WTC11 (cell line): ENCODE measurements at regions not wholly inside any gene's neighbourhood (a gene's known extent, or its start where the extent isn't known, plus 50 kb on each side); places are given as distances from the start of the nearest gene placed in this dataset.

Experiments used
- AFF4 ChIP-seq: sonication (generic); formaldehyde crosslinking; IDR thresholded peaks from 2 replicates; pipeline ENCODE4 v1.8.1; 2023; ENCODE audit warnings: mild to moderate bottlenecking, missing genetic modification reagents, borderline replicate concordance
- ESRRA ChIP-seq: sonication (generic); formaldehyde crosslinking; IDR thresholded peaks from 2 replicates; pipeline ENCODE4 v1.8.1; 2022; ENCODE audit warnings: mild to moderate bottlenecking, missing genetic modification reagents, borderline replicate concordance
- IRF1 ChIP-seq: sonication (generic); formaldehyde crosslinking; IDR thresholded peaks from 2 replicates; pipeline ENCODE4 v1.8.0; 2023; ENCODE audit warnings: missing genetic modification reagents

GRCh38 chr18:40019797-40020392 is 1935.1 kb upstream of the PIK3C3 start:
- no peak for TF ChIP-seq AFF4 (CRISPR knock-in tag)
- TF ChIP-seq IRF1 (CRISPR knock-in tag): no peak
- TF ChIP-seq ESRRA (CRISPR knock-in tag): no peak
